ENCODE measurements at regions not wholly inside any gene's neighbourhood (a gene's known extent, or its start where the extent isn't known, plus 50 kb on each side); places are given as distances from the start of the nearest gene placed in this dataset.

DNA sequence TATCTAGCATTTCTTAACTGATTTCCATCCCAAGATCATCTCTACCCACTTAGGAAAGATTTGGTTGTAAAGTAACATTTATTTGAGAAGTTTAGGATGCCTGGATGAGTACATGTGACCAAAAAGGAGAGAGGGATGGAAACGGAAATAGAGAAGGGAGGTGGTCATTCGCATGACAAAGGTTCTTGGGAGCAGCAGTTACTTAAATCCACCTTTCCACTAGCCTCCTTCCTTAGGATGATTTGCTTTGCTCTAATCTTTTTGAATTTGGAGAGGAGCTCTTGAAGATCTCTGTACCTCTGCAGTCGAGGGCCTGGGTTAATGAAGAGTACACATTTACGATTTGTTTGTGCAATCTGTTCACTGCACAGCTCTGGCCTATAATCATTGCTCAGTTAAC is 623.5 kb downstream of the EPHA4 start:
- Histone ChIP-seq H3K4me3 (no peak overlapping the region), H3K4me1 (no peaks in the 10 kb centered on the region), H3K27me3 (ENCODE audit: low read depth) (no peaks in the 10 kb centered on the region), H3K36me3 (replicated peaks) (no peaks in the 10 kb centered on the region), H3K9me3 (no peaks in the 10 kb centered on the region)
- in situ Hi-C loops (cut with MboI; ENCODE audit: low sequenced_read_pairs): no loop called here
- no peak for DNase-seq (ENCODE audit: low spot score in 2 of 2)

DNA sequence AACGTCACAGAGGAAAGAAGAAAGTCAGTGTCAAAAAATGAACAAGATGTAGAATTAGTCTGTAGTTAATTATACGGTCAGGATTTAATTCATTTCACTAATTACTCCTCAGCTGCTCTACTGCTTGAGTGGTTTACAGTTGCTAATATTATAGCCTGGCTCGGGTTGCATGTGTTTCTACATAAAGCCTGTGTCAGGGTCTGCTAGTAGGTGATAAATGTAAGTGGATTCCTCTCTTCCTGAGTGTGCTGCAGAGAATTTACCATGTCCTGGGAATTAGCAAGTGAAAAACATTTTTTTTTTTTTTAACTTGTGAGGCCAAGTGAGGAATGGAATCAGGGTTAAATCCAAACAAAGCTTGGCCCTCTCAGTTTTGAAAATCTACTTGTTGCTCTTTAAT is 622.6 kb downstream of the EPHA4 start:
- in situ Hi-C loops (cut with MboI; ENCODE audit: low sequenced_read_pairs): no loop called here
- Histone ChIP-seq H3K9me3 (no peaks in the 10 kb centered on the region), H3K4me1 (no peaks in the 10 kb centered on the region), H3K36me3 (replicated peaks) (no peaks in the 10 kb centered on the region), H3K4me3 (no peak overlapping the region), H3K27me3 (ENCODE audit: low read depth) (no peaks in the 10 kb centered on the region)
- DNase-seq (ENCODE audit: low spot score in 2 of 2): no peak

- H3K27me3 ChIP-seq (ENCODE audit: low read depth): no peaks in the 10 kb centered on the region
- H3K9me3 ChIP-seq: no peaks in the 10 kb centered on the region
- in situ Hi-C loops (cut with MboI; ENCODE audit: low sequenced_read_pairs): no loop called here
- DNase-seq (ENCODE audit: low spot score in 2 of 2): no peak
- H3K4me3 ChIP-seq: no peak overlapping the region
- H3K36me3 ChIP-seq (replicated peaks): no peaks in the 10 kb centered on the region
- no peaks in the 10 kb centered on the region for H3K4me1 ChIP-seq
Measured at GRCh38 chr2:220955776-220956175, 616.3 kb downstream of the EPHA4 start.

GRCh38 chr2:220956429-220956828 is 615.7 kb downstream of the EPHA4 start:
- H3K4me1 ChIP-seq: no peaks in the 10 kb centered on the region
- no peaks in the 10 kb centered on the region for H3K9me3 ChIP-seq
- no peaks in the 10 kb centered on the region for H3K27me3 ChIP-seq (ENCODE audit: low read depth)
- no peak for DNase-seq (ENCODE audit: low spot score in 2 of 2)
- H3K36me3 ChIP-seq (replicated peaks): no peaks in the 10 kb centered on the region
- in situ Hi-C loops (cut with MboI; ENCODE audit: low sequenced_read_pairs): no loop called here
- H3K4me3 ChIP-seq: no peak overlapping the region

DNA sequence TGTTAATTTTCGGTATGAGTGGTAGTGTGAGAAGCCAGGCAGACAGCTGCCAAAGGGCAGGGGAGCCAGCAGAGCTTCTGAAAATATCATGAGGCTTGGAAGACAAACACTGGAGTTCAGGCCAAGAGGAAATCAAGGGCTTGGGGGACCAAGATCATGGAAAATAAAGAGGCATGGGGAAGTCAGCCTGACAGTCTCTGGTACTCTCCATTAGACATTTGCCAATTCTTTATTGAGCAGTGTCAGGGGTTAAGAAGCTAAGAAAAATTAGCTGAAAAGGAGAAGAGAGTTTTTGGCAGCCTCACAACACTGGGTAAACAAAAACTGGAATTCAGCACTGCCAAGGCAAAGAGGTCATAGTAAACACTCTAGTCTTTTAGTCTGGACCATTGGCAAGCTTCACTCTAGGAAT is 612.7 kb downstream of the EPHA4 start:
- Histone ChIP-seq H3K4me1 (no peaks in the 10 kb centered on the region), H3K27me3 (ENCODE audit: low read depth) (no peaks in the 10 kb centered on the region), H3K9me3 (no peaks in the 10 kb centered on the region), H3K36me3 (replicated peaks) (no peaks in the 10 kb centered on the region), H3K4me3 (no peak overlapping the region)
- in situ Hi-C loops (cut with MboI; ENCODE audit: low sequenced_read_pairs): no loop called here
- no peak for DNase-seq (ENCODE audit: low spot score in 2 of 2)

DNA sequence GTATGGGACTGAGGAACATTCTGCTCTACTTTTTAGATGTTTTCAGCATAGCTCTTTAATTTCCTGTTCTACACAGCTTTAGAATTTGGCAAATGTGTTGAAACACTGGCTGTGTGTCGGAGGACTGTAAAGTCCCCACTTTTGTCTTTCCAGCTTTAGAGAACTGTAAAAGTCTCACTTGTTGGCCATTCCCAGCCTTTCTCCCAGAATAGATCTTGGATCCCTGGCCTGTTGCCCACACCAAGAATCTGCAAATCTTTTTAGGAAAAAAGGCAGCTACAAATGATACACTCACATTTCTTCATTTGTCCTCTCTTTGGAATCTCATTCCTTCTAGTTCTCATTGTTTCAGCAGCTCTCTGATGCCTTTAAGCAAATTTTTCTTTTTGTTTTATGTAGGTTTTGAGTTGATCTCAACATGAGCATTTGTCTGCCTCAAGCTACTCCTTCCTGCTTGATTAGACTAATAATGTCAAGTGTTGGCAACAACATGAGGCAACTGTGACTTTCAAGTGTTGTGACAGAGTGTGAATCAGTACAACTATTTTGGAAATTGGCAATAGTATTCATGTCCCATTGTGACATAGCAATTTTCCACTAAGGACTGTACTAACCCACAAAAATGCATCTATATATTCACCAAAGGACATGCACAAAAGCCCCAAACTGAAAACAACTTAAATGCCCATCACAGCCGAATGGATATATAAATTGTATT is 610.8 kb downstream of the EPHA4 start:
- Histone ChIP-seq H3K9me3 (no peaks in the 10 kb centered on the region), H3K4me1 (no peaks in the 10 kb centered on the region), H3K4me3 (no peak overlapping the region), H3K27me3 (ENCODE audit: low read depth) (no peaks in the 10 kb centered on the region), H3K36me3 (replicated peaks) (no peaks in the 10 kb centered on the region)
- in situ Hi-C loops (cut with MboI; ENCODE audit: low sequenced_read_pairs): no loop called here
- DNase-seq (ENCODE audit: low spot score in 2 of 2): no peak

GRCh38 chr2:220962556-220962955 is 609.5 kb downstream of the EPHA4 start:
- no peak for DNase-seq (ENCODE audit: low spot score in 2 of 2)
- in situ Hi-C loops (cut with MboI; ENCODE audit: low sequenced_read_pairs): no loop called here
- Histone ChIP-seq H3K4me3 (no peak overlapping the region), H3K9me3 (no peaks in the 10 kb centered on the region), H3K27me3 (ENCODE audit: low read depth) (no peaks in the 10 kb centered on the region), H3K4me1 (no peaks in the 10 kb centered on the region), H3K36me3 (replicated peaks) (no peaks in the 10 kb centered on the region)

DNA sequence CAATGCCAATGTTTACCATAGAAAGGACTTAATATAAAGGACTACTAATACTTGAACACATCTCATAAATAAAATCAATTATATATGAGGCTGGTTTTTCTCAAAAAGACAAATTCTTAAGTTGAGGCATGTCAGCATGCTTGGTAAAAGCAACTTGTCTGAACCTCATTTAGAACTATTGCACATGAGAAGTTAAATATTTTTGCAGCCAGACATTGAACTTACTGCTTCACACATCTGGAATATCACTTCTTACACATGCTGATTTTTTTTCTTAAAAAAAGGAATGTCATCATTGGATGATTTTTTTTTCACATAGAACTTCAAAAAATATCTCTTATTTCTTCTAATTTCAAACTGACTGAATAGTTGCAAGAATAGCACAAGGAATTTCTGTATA is 609.0 kb downstream of the EPHA4 start:
- no peaks in the 10 kb centered on the region for H3K36me3 ChIP-seq (replicated peaks)
- DNase-seq (ENCODE audit: low spot score in 2 of 2): no peak
- no peaks in the 10 kb centered on the region for H3K4me1 ChIP-seq
- no peaks in the 10 kb centered on the region for H3K9me3 ChIP-seq
- in situ Hi-C loops (cut with MboI; ENCODE audit: low sequenced_read_pairs): no loop called here
- H3K4me3 ChIP-seq: no peak overlapping the region
- no peaks in the 10 kb centered on the region for H3K27me3 ChIP-seq (ENCODE audit: low read depth)

GRCh38 chr2:220963930-220964329 is 608.2 kb downstream of the EPHA4 start:
- Histone ChIP-seq H3K9me3 (no peaks in the 10 kb centered on the region), H3K4me3 (no peak overlapping the region), H3K27me3 (ENCODE audit: low read depth) (no peaks in the 10 kb centered on the region), H3K4me1 (no peaks in the 10 kb centered on the region), H3K36me3 (replicated peaks) (no peaks in the 10 kb centered on the region)
- in situ Hi-C loops (cut with MboI; ENCODE audit: low sequenced_read_pairs): no loop called here
- no peak for DNase-seq (ENCODE audit: low spot score in 2 of 2)

DNA sequence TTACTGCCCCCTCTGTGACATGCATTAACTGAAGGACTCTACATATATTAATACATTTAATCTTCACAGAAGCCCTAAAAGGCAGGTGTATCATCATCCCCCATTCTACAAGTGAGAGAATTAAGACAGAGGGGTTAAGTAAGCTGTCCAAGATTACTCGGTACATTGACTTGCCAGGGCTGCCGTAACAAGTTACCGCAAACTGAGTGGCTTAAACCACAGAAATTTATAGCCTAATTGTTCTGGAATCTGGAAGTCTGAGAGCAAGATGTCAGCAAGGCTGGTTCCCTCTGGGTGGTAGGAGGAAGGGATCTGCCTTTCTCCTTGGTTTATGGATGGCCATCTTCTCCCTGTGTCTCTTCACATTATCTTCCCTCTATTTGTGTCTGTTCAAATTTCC is 605.5 kb downstream of the EPHA4 start:
- in situ Hi-C loops (cut with MboI; ENCODE audit: low sequenced_read_pairs): no loop called here
- Histone ChIP-seq H3K4me1 (no peaks in the 10 kb centered on the region), H3K4me3 (no peak overlapping the region), H3K9me3 (no peaks in the 10 kb centered on the region), H3K27me3 (ENCODE audit: low read depth) (no peaks in the 10 kb centered on the region), H3K36me3 (replicated peaks) (no peaks in the 10 kb centered on the region)
- DNase-seq (ENCODE audit: low spot score in 2 of 2): no peak

DNA sequence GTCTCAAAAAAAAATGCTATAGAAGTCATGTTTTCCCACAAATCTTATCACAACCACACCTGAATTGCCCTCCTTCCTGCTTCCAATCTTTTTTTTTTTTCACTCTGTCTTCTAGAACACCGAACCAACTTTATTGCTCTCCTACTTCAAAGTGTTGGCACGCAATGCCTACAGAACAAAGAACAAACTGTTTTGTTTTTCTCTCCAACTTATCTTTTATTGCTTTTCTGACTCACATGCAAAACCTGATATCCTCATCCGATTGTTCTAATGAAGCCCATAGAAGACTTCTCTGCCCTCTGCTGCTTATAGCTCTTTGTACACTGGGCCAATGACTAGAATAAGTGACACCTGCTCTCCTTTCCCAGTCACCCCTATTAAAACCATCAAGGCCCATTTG is 602.8 kb downstream of the EPHA4 start:
- in situ Hi-C loops (cut with MboI; ENCODE audit: low sequenced_read_pairs): no loop called here
- Histone ChIP-seq H3K27me3 (ENCODE audit: low read depth) (no peaks in the 10 kb centered on the region), H3K4me3 (no peak overlapping the region), H3K36me3 (replicated peaks) (no peaks in the 10 kb centered on the region), H3K9me3 (no peaks in the 10 kb centered on the region), H3K4me1 (no peaks in the 10 kb centered on the region)
- DNase-seq (ENCODE audit: low spot score in 2 of 2): no peak

DNA sequence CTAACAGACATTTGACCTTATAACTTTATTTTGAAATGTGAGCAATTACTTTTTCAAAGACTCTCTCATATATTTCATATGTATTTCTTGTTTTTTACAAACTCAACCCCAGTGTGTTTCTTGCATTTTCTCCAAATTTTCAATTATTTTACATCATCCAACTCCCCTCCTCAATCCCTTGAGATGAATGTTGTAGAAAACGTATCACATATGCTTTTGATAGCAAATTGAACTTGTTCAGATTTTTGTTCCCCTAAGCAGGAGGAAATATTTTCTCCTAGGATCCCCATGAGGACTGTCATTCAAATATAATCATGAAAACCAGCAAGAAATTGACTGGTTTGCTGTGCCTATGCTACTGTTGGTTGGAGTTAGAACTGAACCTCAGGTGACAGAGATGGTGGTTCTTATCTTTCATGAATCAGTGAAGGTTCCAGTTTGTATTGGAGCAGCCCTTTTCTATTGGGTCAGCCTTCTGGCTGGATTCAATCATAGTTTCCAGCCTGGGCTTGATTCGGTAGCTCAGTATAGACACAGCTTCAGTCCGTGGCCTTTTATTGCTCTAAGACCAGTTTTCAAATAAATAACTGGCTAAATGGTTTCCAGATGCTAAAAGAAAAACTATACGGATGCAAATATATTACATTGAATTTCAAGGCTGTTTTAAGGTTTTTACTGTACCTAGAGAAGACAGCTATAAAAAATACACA is 591.0 kb downstream of the EPHA4 start:
- no peaks in the 10 kb centered on the region for H3K36me3 ChIP-seq (replicated peaks)
- peaks cover 7% of the 10 kb centered on the region for H3K27me3 ChIP-seq (ENCODE audit: low read depth)
- H3K4me3 ChIP-seq: no peak overlapping the region
- in situ Hi-C loops (cut with MboI; ENCODE audit: low sequenced_read_pairs): no loop called here
- no peaks in the 10 kb centered on the region for H3K9me3 ChIP-seq
- DNase-seq (ENCODE audit: low spot score in 2 of 2): no peak
- no peaks in the 10 kb centered on the region for H3K4me1 ChIP-seq

GRCh38 chr2:220981926-220982325 is 590.2 kb downstream of the EPHA4 start:
- in situ Hi-C loops (cut with MboI; ENCODE audit: low sequenced_read_pairs): no loop called here
- H3K9me3 ChIP-seq: no peaks in the 10 kb centered on the region
- peaks cover 7% of the 10 kb centered on the region for H3K27me3 ChIP-seq (ENCODE audit: low read depth)
- no peak for DNase-seq (ENCODE audit: low spot score in 2 of 2)
- H3K4me1 ChIP-seq: no peaks in the 10 kb centered on the region
- no peak overlapping the region for H3K4me3 ChIP-seq
- no peaks in the 10 kb centered on the region for H3K36me3 ChIP-seq (replicated peaks)

DNA sequence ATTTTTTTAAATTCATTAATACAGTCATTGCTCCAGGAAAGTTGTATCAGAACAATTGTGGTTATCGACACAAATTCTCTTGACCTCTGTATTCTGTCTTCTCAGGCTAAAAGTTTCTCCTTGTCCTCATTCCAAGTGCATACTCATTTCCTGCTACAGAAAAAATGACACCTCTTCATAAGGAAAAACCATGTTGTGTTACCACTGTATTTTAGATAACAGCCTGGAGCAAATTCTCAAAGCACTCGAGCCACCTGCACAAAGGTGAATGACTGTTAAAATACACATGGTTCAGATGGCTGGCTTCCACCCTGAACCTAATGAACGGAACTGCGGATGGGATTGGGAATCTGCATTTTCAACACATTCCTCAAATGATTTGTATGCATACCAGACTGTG is 586.5 kb downstream of the EPHA4 start:
- in situ Hi-C loops (cut with MboI; ENCODE audit: low sequenced_read_pairs): no loop called here
- no peak for DNase-seq (ENCODE audit: low spot score in 2 of 2)
- Histone ChIP-seq H3K4me1 (no peaks in the 10 kb centered on the region), H3K9me3 (no peaks in the 10 kb centered on the region), H3K4me3 (no peak overlapping the region), H3K27me3 (ENCODE audit: low read depth) (peaks cover 10% of the 10 kb centered on the region), H3K36me3 (replicated peaks) (no peaks in the 10 kb centered on the region)

GRCh38 chr2:220987839-220988238 is 584.3 kb downstream of the EPHA4 start:
- Histone ChIP-seq H3K4me1 (no peaks in the 10 kb centered on the region), H3K27me3 (ENCODE audit: low read depth) (peaks cover 10% of the 10 kb centered on the region), H3K4me3 (no peak overlapping the region), H3K36me3 (replicated peaks) (no peaks in the 10 kb centered on the region), H3K9me3 (no peaks in the 10 kb centered on the region)
- in situ Hi-C loops (cut with MboI; ENCODE audit: low sequenced_read_pairs): no loop called here
- no peak for DNase-seq (ENCODE audit: low spot score in 2 of 2)

All from HAP-1 (cell line).